ENCODE measurements at regions not wholly inside any gene's neighbourhood (a gene's known extent, or its start where the extent isn't known, plus 50 kb on each side); places are given as distances from the start of the nearest gene placed in this dataset.

GRCh38 chr17:77473615-77474226, 333.0 kb downstream of the SEC14L1 start:
- peak overlapping the region in 10 of 12 donors; percentile 28 to 88 (median 80) for H3K27ac ChIP-seq
- intact Hi-C loops (cut with DNase I): loop anchor here in 6 of 10 donors (5.0 kb wide), 1 partner anchor 41 kb away; no protein-coding TSS in a partner anchor

GRCh38 chr17:77474292-77474988, 333.7 kb downstream of the SEC14L1 start:
- TF ChIP-seq CTCF (IDR thresholded peaks at IDR 0.05): no peak
- no peak for TF ChIP-seq POLR2A (IDR thresholded peaks at IDR 0.05)
- H3K27ac ChIP-seq: peak overlapping the region in 5 of 12 donors; percentile 1 to 88 (median 83)
- no peak overlapping the region for H3K4me3 ChIP-seq
- intact Hi-C loops (cut with DNase I): loop anchor here in 6 of 10 donors (5.0 kb wide), 1 partner anchor 42 kb away; no protein-coding TSS in a partner anchor
- H3K27me3 ChIP-seq: no peaks in the 10 kb centered on the region
- no peaks in the 10 kb centered on the region for H3K9me3 ChIP-seq
- WGBS, 4 donors: 86 to 90% (median 88%) methylated on average over 11 to 12 of the region's 12 CpGs
- ATAC-seq (no peak), DNase-seq (peak in 1 of 5 donors; percentile 29)
- peaks cover 21 to 94% (median 74%) of the 10 kb centered on the region in 12 donors for H3K4me1 ChIP-seq
- H3K36me3 ChIP-seq: no peaks in the 10 kb centered on the region

More at GRCh38 chr17:77473615-77474226, 333.0 kb downstream of the SEC14L1 start:
- WGBS, 4 donors: 85 to 88% (median 86%) methylated on average over 6 of the region's 6 CpGs
- no peaks in the 10 kb centered on the region for H3K36me3 ChIP-seq
- H3K27me3 ChIP-seq: no peaks in the 10 kb centered on the region
- TF ChIP-seq CTCF (IDR thresholded peaks at IDR 0.05) (no peak), POLR2A (IDR thresholded peaks at IDR 0.05) (no peak)
- no peaks in the 10 kb centered on the region for H3K9me3 ChIP-seq
- ATAC-seq: no peak
- no peak for DNase-seq
- peaks cover 21 to 94% (median 75%) of the 10 kb centered on the region in 12 donors for H3K4me1 ChIP-seq
- no peak overlapping the region for H3K4me3 ChIP-seq

- intact Hi-C loops (cut with DNase I): loop anchor here in 1 of 10 donors (5.0 kb wide), 1 partner anchor 43 kb away; no protein-coding TSS in a partner anchor
- H3K36me3 ChIP-seq: no peaks in the 10 kb centered on the region
- peaks cover 21 to 99% (median 82%) of the 10 kb centered on the region in 12 donors for H3K4me1 ChIP-seq
- H3K9me3 ChIP-seq: no peaks in the 10 kb centered on the region
- DNase-seq: no peak
- H3K27me3 ChIP-seq: no peaks in the 10 kb centered on the region
- WGBS, 4 donors: 82 to 84% (median 84%) methylated on average over 16 to 27 of the region's 27 CpGs
- TF ChIP-seq POLR2A (IDR thresholded peaks at IDR 0.05) (no peak), CTCF (IDR thresholded peaks at IDR 0.05) (no peak)
- no peak overlapping the region for H3K4me3 ChIP-seq
- no peak for ATAC-seq
- peak overlapping the region in 6 of 12 donors; percentile 1 to 88 (median 72) for H3K27ac ChIP-seq
Observed at GRCh38 chr17:77475016-77475976, 334.5 kb downstream of the SEC14L1 start.
